ENCODE measurements at regions not wholly inside any gene's neighbourhood (a gene's known extent, or its start where the extent isn't known, plus 50 kb on each side); places are given as distances from the start of the nearest gene placed in this dataset.
"Not testable (repeated sequence)": the region's sequence is repeated elsewhere in the genome, so short reads cannot be mapped to it uniquely, and the experiment has no call there.

DNA sequence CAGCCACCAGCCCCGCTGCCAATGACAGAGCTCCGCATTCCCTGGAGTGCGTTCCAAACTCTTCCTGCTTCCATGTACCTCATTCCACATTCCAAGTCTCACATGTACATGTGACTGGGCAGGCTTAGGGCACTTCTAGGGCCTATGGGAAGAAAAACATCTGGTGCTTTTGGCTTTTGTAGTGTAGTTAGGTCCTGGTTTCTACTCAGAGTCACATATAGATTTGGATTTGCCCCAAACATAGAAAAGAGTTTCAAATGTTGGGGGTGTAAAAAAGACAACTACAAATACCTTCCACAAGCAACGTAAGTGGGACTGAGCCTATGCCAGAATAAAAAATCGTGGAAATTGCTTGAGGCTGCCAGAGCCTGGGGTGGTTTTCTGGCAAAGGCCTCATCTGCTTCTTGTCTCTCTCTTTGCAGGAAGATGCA, 84.1 kb downstream of the ZNF467 start:
- TF ChIP-seq, protein P1, sequence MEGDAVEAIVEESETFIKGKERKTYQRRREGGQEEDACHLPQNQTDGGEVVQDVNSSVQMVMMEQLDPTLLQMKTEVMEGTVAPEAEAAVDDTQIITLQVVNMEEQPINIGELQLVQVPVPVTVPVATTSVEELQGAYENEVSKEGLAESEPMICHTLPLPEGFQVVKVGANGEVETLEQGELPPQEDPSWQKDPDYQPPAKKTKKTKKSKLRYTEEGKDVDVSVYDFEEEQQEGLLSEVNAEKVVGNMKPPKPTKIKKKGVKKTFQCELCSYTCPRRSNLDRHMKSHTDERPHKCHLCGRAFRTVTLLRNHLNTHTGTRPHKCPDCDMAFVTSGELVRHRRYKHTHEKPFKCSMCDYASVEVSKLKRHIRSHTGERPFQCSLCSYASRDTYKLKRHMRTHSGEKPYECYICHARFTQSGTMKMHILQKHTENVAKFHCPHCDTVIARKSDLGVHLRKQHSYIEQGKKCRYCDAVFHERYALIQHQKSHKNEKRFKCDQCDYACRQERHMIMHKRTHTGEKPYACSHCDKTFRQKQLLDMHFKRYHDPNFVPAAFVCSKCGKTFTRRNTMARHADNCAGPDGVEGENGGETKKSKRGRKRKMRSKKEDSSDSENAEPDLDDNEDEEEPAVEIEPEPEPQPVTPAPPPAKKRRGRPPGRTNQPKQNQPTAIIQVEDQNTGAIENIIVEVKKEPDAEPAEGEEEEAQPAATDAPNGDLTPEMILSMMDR (IDR thresholded peaks at IDR 0.05): no peak
- DNase-seq (ENCODE audit: low spot score) (no peak), ATAC-seq (ENCODE audit: low FRiP score) (no peak)

GRCh38 chr7:149688836-149689235, 84.6 kb downstream of the ZNF467 start:
- TF ChIP-seq, protein P1 (IDR thresholded peaks at IDR 0.05): no peak
- ATAC-seq (ENCODE audit: low FRiP score) (no peak), DNase-seq (ENCODE audit: low spot score) (no peak)

GRCh38 chr7:149687820-149688219, 85.6 kb downstream of the ZNF467 start:
- ATAC-seq (ENCODE audit: low FRiP score); DNase-seq (ENCODE audit: low spot score): not testable (repeated sequence)

DNA sequence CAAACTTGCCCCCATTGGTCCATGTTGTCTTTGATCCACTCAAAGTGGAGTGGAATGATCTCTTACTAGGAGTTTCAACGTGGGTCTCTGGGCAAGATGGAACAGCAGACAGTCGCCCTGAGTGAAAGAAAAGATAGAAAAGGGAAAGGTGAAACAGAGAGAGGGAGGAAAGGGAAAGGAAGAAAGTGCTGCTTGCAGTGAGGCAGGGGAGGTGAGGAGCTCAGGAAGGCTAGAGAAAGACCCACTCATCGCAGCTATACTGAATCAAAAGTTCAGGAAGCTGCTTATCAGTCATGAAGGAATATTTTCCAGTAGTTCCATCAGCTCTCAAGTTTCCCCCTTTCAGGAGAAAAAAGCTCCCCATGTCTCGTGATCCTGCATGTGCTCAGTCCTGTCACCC, 86.9 kb downstream of the ZNF467 start:
- DNase-seq (ENCODE audit: low spot score) (no peak), ATAC-seq (ENCODE audit: low FRiP score) (no peak)
- TF ChIP-seq, protein P1 (IDR thresholded peaks at IDR 0.05): no peak

DNA sequence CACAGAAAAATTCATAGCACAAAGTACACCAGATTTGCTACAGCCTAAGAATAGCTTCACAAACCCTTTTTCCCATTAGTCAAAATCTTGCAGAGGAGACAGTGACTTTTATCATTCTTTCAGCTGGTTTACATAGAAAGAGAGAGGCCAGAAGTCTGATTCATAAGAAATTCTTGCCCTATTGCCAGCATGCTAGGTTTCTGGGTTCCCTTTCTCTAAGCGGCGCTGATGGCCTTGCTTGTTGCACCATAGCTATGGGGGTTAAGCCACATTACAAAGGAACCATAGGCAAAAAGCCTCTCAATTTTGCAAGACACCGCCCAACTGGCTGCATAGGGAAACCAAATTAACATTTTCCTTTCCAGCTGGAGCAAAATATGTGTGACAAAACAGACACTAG, 87.4 kb downstream of the ZNF467 start:
- TF ChIP-seq, protein P1 (IDR thresholded peaks at IDR 0.05): no peak
- no peak for ATAC-seq (ENCODE audit: low FRiP score)

GRCh38 chr7:149685455-149685854, 87.9 kb downstream of the ZNF467 start:
- no peak for ATAC-seq (ENCODE audit: low FRiP score)
- TF ChIP-seq, protein P1 (IDR thresholded peaks at IDR 0.05): no peak

More for the DNA sequence above, 87.4 kb downstream of the ZNF467 start:
- DNase-seq (ENCODE audit: low spot score): no peak

GRCh38 chr7:149683898-149684297, 89.5 kb downstream of the ZNF467 start:
- ATAC-seq (ENCODE audit: low FRiP score): no peak
- no peak for DNase-seq (ENCODE audit: low spot score)
- TF ChIP-seq, protein P1 (IDR thresholded peaks at IDR 0.05): no peak

More at GRCh38 chr7:149685455-149685854, 87.9 kb downstream of the ZNF467 start:
- DNase-seq (ENCODE audit: low spot score): no peak

DNA sequence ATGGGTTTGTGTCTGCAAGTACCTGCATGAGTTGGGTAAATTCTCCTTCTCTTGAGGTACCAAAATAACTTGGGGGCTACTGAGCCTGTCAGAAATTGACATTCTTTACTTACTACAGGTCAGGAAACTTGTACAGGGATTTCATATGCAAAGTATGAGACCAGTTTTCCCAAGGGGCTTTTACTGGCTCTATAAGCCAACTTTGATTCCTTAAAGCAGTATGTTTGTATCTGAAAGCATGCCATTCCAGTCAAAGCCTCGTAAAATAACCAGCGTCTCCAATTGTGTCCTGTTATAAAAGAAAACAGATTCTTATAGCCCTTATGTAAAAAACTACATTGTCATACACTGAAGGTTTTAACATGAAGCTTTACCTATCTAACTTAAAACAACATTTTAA, 90.2 kb downstream of the ZNF467 start:
- no peak for DNase-seq (ENCODE audit: low spot score)
- no peak for ATAC-seq (ENCODE audit: low FRiP score)
- TF ChIP-seq, protein P1 (IDR thresholded peaks at IDR 0.05): no peak
